ENCODE measurements at regions not wholly inside any gene's neighbourhood (a gene's known extent, or its start where the extent isn't known, plus 50 kb on each side); places are given as distances from the start of the nearest gene placed in this dataset.

- Histone ChIP-seq H3K4me3 (no peak overlapping the region), H3K27ac (no peak overlapping the region), H3K27me3 (peaks cover 0 to 17% of the 10 kb centered on the region in 2 donors), H3K4me1 (no peaks in the 10 kb centered on the region), H3K9me3 (no peaks in the 10 kb centered on the region), H3K36me3 (no peaks in the 10 kb centered on the region)
- intact Hi-C loops (cut with DNase I), result no loop called here
- DNase-seq (no peak), ATAC-seq (no peak)
- TF ChIP-seq CTCF (IDR thresholded peaks at IDR 0.05), result no peak
Observed at GRCh38 chr19:32199501-32200040, 145.8 kb upstream of the ZNF507 start.

- H3K4me3 ChIP-seq, result no peak overlapping the region
- DNase-seq (no peak), ATAC-seq (no peak)
- H3K9me3 ChIP-seq, result no peaks in the 10 kb centered on the region
- no peak for TF ChIP-seq CTCF (IDR thresholded peaks at IDR 0.05)
- no peak overlapping the region for H3K27ac ChIP-seq
- no peaks in the 10 kb centered on the region for H3K4me1 ChIP-seq
- intact Hi-C loops (cut with DNase I), result no loop called here
- H3K27me3 ChIP-seq, result peaks cover 0 to 18% of the 10 kb centered on the region in 2 donors
- no peaks in the 10 kb centered on the region for H3K36me3 ChIP-seq
Observed at GRCh38 chr19:32200312-32201038, 144.9 kb upstream of the ZNF507 start.

GRCh38 chr19:32201211-32201610, 144.2 kb upstream of the ZNF507 start:
- no peak for ATAC-seq
- H3K27me3 ChIP-seq, result peaks cover 0 to 22% of the 10 kb centered on the region in 2 donors
- H3K4me3 ChIP-seq, result no peak overlapping the region
- no peaks in the 10 kb centered on the region for H3K4me1 ChIP-seq
- no peak overlapping the region for H3K27ac ChIP-seq
- no peaks in the 10 kb centered on the region for H3K9me3 ChIP-seq
- TF ChIP-seq CTCF (IDR thresholded peaks at IDR 0.05), result no peak
- intact Hi-C loops (cut with DNase I), result no loop called here
- no peaks in the 10 kb centered on the region for H3K36me3 ChIP-seq
- no peak for DNase-seq

GRCh38 chr19:32201636-32202051, 143.8 kb upstream of the ZNF507 start:
- ATAC-seq, result no peak

More at GRCh38 chr19:32201636-32202051, 143.8 kb upstream of the ZNF507 start:
- Histone ChIP-seq H3K27me3 (peaks cover 0 to 20% of the 10 kb centered on the region in 2 donors), H3K4me1 (no peaks in the 10 kb centered on the region), H3K9me3 (no peaks in the 10 kb centered on the region), H3K36me3 (no peaks in the 10 kb centered on the region), H3K4me3 (no peak overlapping the region), H3K27ac (no peak overlapping the region)
- DNase-seq, result peak in 1 of 4 donors; percentile 19
- TF ChIP-seq CTCF (IDR thresholded peaks at IDR 0.05), result no peak
- intact Hi-C loops (cut with DNase I), result no loop called here
